Keratinocyte (primary cell): ENCODE measurements at regions not wholly inside any gene's neighbourhood (a gene's known extent, or its start where the extent isn't known, plus 50 kb on each side); places are given as distances from the start of the nearest gene placed in this dataset.

ENCODE experiments used
- DNase-seq: peaks from one replicate; pipeline ENCODE4 v3.0.0-alpha.2; 2011; ENCODE audit warnings: low read depth, missing footprints, low spot score
- FAIRE-seq: peaks from 2 replicates; lab custom pipeline; 2011; peaks lifted over from hg19 to GRCh38; lab: Jason Lieb, UNC
- H2AFZ ChIP-seq: 2 replicates; pipeline ENCODE4 v1.6.0; 2012; ENCODE audit warnings: low read length, control low read depth, inconsistent platforms; ENCODE audit not compliant: control insufficient read depth
- H3K27ac ChIP-seq: 2 replicates; pipeline ENCODE4 v1.5.1; 2011; ENCODE audit warnings: low read length; ENCODE audit not compliant: control insufficient read depth, insufficient read depth
- H3K27me3 ChIP-seq: 3 replicates; pipeline ENCODE4 v1.6.0; 2011; ENCODE audit warnings: low read length; ENCODE audit not compliant: control insufficient read depth, insufficient read depth; ENCODE audit errors: extremely low read depth
- H3K36me3 ChIP-seq, 2 experiments: 2 replicates in 1 of 2; 3 replicates in 1 of 2; pipeline ENCODE4 v1.5.1; 2011; ENCODE audit warnings: low read length in 2 of 2, mild to moderate bottlenecking in 1 of 2; ENCODE audit not compliant: control insufficient read depth in 2 of 2, insufficient read depth in 2 of 2; ENCODE audit errors: extremely low read depth in 1 of 2
- H3K4me1 ChIP-seq: 3 replicates; pipeline ENCODE4 v1.5.1; 2011; ENCODE audit warnings: low read length; ENCODE audit not compliant: control insufficient read depth, insufficient read depth; ENCODE audit errors: extremely low read depth
- H3K4me2 ChIP-seq: 3 replicates; pipeline ENCODE4 v1.6.0; 2011; ENCODE audit warnings: low read depth, low read length; ENCODE audit not compliant: control insufficient read depth, insufficient read depth; ENCODE audit errors: extremely low read depth
- H3K4me3 ChIP-seq, 3 experiments: fragments of 200-600 bp in 1 of 3; sonication (generic) in 1 of 3; 2 replicates in 2 of 3; 3 replicates in 1 of 3; pipeline ENCODE4 v1.5.1; 2011 to 2016; ENCODE audit warnings: low read length in 3 of 3, mild to moderate bottlenecking in 3 of 3, control low read depth in 2 of 3, inconsistent platforms in 1 of 3, low read depth in 1 of 3, mixed read lengths in 1 of 3, mixed run types in 1 of 3, moderate library complexity in 1 of 3; ENCODE audit not compliant: control insufficient read depth in 2 of 3, insufficient read depth in 2 of 3; ENCODE audit errors: extremely low read depth in 1 of 3
- H3K79me2 ChIP-seq: 2 replicates; pipeline ENCODE4 v1.6.0; 2012; ENCODE audit warnings: low read length; ENCODE audit not compliant: control insufficient read depth, insufficient read depth
- H3K9ac ChIP-seq: 3 replicates; pipeline ENCODE4 v1.6.0; 2011; ENCODE audit warnings: low read length; ENCODE audit not compliant: control insufficient read depth, insufficient read depth; ENCODE audit errors: extremely low read depth
- H3K9me1 ChIP-seq: 3 replicates; pipeline ENCODE4 v1.6.0; 2011; ENCODE audit warnings: low read length; ENCODE audit not compliant: control insufficient read depth, insufficient read depth; ENCODE audit errors: extremely low read depth
- H3K9me3 ChIP-seq: 2 replicates; pipeline ENCODE4 v1.5.1; 2012; ENCODE audit warnings: low read depth, low read length; ENCODE audit not compliant: control insufficient read depth
- H4K20me1 ChIP-seq: 3 replicates; pipeline ENCODE4 v1.6.0; 2011; ENCODE audit warnings: low read length; ENCODE audit not compliant: control insufficient read depth, insufficient read depth; ENCODE audit errors: extremely low read depth
- CTCF ChIP-seq, 3 experiments: IDR thresholded peaks in 1 of 3; conservative IDR thresholded peaks in 1 of 3; optimal IDR thresholded peaks in 1 of 3; 2 replicates in 2 of 3; 3 replicates in 1 of 3; pipeline versions ENCODE3 to v1.5.1; 2011; ENCODE audit warnings: low read length in 3 of 3, mild to moderate bottlenecking in 3 of 3, moderate library complexity in 2 of 3, control low read depth in 1 of 3, inconsistent platforms in 1 of 3; ENCODE audit not compliant: insufficient read depth in 2 of 3; ENCODE audit errors: extremely low read depth in 1 of 3
- EZH2 ChIP-seq: IDR thresholded peaks from one replicate; pipeline ENCODE4 v1.6.1; 2012; ENCODE audit warnings: inconsistent platforms, mild to moderate bottlenecking, low read length, moderate library complexity
- dilution Hi-C: fragments of 300-500 bp; cut with MboI; formaldehyde crosslinking; loops from one replicate; pipeline ENCODE4 v1.7.0; 2020; ENCODE audit warnings: low sequenced_read_pairs; ENCODE audit not compliant: extremely low pct_ligation_motif_present

DNA sequence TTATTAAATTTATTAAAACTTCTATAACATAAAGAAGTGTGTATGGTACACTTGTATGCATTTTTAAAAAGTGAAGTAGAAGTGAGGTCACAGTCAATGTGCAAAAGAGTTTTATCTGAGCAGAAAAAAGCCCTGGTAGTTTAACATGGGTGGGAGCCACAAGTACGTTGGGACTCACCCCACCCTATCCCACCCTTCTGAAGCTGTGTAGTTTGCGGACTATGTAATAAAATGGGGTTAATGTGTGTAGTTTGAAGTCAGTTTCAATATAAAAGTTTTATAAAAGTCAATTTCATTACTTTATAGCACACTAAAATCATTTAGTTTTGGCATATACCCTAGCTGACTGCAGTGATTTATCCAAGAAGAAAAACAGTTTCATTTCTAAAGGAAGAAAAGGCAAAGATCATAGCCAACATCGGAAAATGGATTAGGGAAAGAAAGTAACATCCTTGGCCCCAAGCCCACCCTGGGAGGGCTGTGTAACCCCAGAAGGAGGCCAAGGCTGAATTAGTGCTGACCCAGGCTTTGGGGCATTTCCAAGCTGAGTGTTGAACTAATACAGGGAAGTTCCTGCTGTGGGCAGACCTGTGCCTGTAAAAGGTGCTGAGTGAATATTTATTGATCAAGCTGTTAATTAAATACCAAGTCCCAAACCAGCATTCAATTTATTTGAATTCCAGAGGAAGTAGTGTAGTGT, 398.6 kb upstream of the ADAMTSL1 start:
- H3K4me1 ChIP-seq = no peaks in the 10 kb centered on the region
- H3K36me3 ChIP-seq = no peaks in the 10 kb centered on the region

GRCh38 chr9:18077941-18078678, 395.8 kb upstream of the ADAMTSL1 start:
- H3K4me3 ChIP-seq = no peak overlapping the region
- H3K27me3 ChIP-seq = no peaks in the 10 kb centered on the region
- FAIRE-seq (no peak), DNase-seq (no peak)
- dilution Hi-C loops = no loop called here
- no peaks in the 10 kb centered on the region for H3K36me3 ChIP-seq
- H3K9me1 ChIP-seq = no peaks in the 10 kb centered on the region
- H3K4me1 ChIP-seq = no peaks in the 10 kb centered on the region
- TF ChIP-seq EZH2 = no peak
- TF ChIP-seq CTCF (optimal IDR thresholded peaks at IDR 0.05 in 1 of 3, IDR thresholded peaks at IDR 0.05 in 1 of 3, conservative IDR thresholded peaks at IDR 0.05 in 1 of 3; ENCODE audit: extremely low read depth in 1 of 3, insufficient read depth in 2 of 3, low read length in 3 of 3) = no peak
- no peaks in the 10 kb centered on the region for H3K79me2 ChIP-seq
- no peaks in the 10 kb centered on the region for H4K20me1 ChIP-seq
- H2AFZ ChIP-seq = no peak overlapping the region
- no peak overlapping the region for H3K4me2 ChIP-seq
- no peak overlapping the region for H3K9ac ChIP-seq
- no peak overlapping the region for H3K27ac ChIP-seq
- H3K9me3 ChIP-seq = no peaks in the 10 kb centered on the region

More for the DNA sequence above, 398.6 kb upstream of the ADAMTSL1 start:
- Histone ChIP-seq H3K9ac (no peak overlapping the region), H3K27me3 (no peaks in the 10 kb centered on the region), H3K4me3 (no peak overlapping the region), H2AFZ (no peak overlapping the region), H3K4me2 (no peak overlapping the region), H4K20me1 (no peaks in the 10 kb centered on the region), H3K9me1 (no peaks in the 10 kb centered on the region), H3K9me3 (no peaks in the 10 kb centered on the region), H3K27ac (no peak overlapping the region), H3K79me2 (no peaks in the 10 kb centered on the region)
- dilution Hi-C loops = no loop called here
- no peak for DNase-seq
- FAIRE-seq = no peak
- TF ChIP-seq CTCF (optimal IDR thresholded peaks at IDR 0.05 in 1 of 3, IDR thresholded peaks at IDR 0.05 in 1 of 3, conservative IDR thresholded peaks at IDR 0.05 in 1 of 3; ENCODE audit: extremely low read depth in 1 of 3, insufficient read depth in 2 of 3, low read length in 3 of 3) (no peak), EZH2 (no peak)
